ENCODE measurements at regions not wholly inside any gene's neighbourhood (a gene's known extent, or its start where the extent isn't known, plus 50 kb on each side); places are given as distances from the start of the nearest gene placed in this dataset.

- H3K4me3 ChIP-seq (ENCODE audit: low read depth, low read length), result no peak overlapping the region
- TF ChIP-seq, protein P1, sequence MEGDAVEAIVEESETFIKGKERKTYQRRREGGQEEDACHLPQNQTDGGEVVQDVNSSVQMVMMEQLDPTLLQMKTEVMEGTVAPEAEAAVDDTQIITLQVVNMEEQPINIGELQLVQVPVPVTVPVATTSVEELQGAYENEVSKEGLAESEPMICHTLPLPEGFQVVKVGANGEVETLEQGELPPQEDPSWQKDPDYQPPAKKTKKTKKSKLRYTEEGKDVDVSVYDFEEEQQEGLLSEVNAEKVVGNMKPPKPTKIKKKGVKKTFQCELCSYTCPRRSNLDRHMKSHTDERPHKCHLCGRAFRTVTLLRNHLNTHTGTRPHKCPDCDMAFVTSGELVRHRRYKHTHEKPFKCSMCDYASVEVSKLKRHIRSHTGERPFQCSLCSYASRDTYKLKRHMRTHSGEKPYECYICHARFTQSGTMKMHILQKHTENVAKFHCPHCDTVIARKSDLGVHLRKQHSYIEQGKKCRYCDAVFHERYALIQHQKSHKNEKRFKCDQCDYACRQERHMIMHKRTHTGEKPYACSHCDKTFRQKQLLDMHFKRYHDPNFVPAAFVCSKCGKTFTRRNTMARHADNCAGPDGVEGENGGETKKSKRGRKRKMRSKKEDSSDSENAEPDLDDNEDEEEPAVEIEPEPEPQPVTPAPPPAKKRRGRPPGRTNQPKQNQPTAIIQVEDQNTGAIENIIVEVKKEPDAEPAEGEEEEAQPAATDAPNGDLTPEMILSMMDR (IDR thresholded peaks at IDR 0.05; ENCODE audit: control insufficient read depth, extremely low read depth, insufficient read depth), result no peak
- DNase-seq (ENCODE audit: low read depth), result no peak
Observed at GRCh38 chr13:105118426-105118985, 1417.0 kb downstream of the EFNB2 start.

- no peak for DNase-seq (ENCODE audit: low read depth)
- TF ChIP-seq, protein P1 (IDR thresholded peaks at IDR 0.05; ENCODE audit: control insufficient read depth, extremely low read depth, insufficient read depth), result no peak
Observed at GRCh38 chr13:105116966-105117365, 1418.5 kb downstream of the EFNB2 start.

GRCh38 chr13:105112561-105112960 lies 1422.9 kb downstream of the EFNB2 start:
- TF ChIP-seq, protein P1 (IDR thresholded peaks at IDR 0.05; ENCODE audit: control insufficient read depth, extremely low read depth, insufficient read depth), result no peak
- no peak for DNase-seq (ENCODE audit: low read depth)
- H3K4me3 ChIP-seq (ENCODE audit: low read depth, low read length), result no peak overlapping the region

More at GRCh38 chr13:105116966-105117365, 1418.5 kb downstream of the EFNB2 start:
- no peak overlapping the region for H3K4me3 ChIP-seq (ENCODE audit: low read depth, low read length)

- TF ChIP-seq, protein P1 (IDR thresholded peaks at IDR 0.05; ENCODE audit: control insufficient read depth, extremely low read depth, insufficient read depth), result no peak
- no peak overlapping the region for H3K4me3 ChIP-seq (ENCODE audit: low read depth, low read length)
- DNase-seq (ENCODE audit: low read depth), result no peak
Observed at GRCh38 chr13:105107781-105108180, 1427.7 kb downstream of the EFNB2 start.

- TF ChIP-seq, protein P1 (IDR thresholded peaks at IDR 0.05; ENCODE audit: control insufficient read depth, extremely low read depth, insufficient read depth), result no peak
- no peak for DNase-seq (ENCODE audit: low read depth)
- H3K4me3 ChIP-seq (ENCODE audit: low read depth, low read length), result no peak overlapping the region
Observed at GRCh38 chr13:105105471-105105870, 1430.0 kb downstream of the EFNB2 start.

DNA sequence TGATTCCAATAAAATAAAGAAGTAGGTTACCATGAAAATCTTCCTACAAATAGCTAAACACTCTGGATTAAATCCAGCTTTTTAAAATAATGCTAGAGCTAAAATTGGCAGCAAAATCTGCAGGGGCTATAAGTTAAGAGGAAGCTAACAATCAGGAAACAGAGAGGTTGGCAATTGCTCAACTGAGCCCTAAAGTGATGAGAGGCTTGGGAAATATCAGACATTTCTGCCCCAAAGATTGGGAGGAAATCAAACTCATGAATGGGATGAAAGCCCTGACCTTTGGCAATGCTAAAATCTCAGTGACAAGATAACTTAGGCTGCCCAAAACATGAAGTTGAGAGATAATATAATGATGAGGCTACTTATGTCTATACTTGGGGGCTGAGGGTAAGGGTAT lies 1437.9 kb downstream of the EFNB2 start:
- no peak overlapping the region for H3K4me3 ChIP-seq (ENCODE audit: low read depth, low read length)
- no peak for DNase-seq (ENCODE audit: low read depth)
- TF ChIP-seq, protein P1 (IDR thresholded peaks at IDR 0.05; ENCODE audit: control insufficient read depth, extremely low read depth, insufficient read depth), result no peak

Measured in LNCaP clone FGC (cell line).